Hepatocyte (in vitro differentiated cells): ENCODE measurements at regions not wholly inside any gene's neighbourhood (a gene's known extent, or its start where the extent isn't known, plus 50 kb on each side); places are given as distances from the start of the nearest gene placed in this dataset.

ENCODE experiments used
- EZH2 ChIP-seq: fragments of 200-600 bp; sonication (generic); IDR thresholded peaks from 2 replicates; pipeline ENCODE4 v1.6.1; 2016; ENCODE audit warnings: antibody characterized with exemption, mild to moderate bottlenecking, borderline replicate concordance
- EZH2phosphoT487 ChIP-seq: fragments of 200-600 bp; sonication (generic); IDR thresholded peaks from one replicate; pipeline ENCODE4 v1.6.1; 2018; ENCODE audit warnings: antibody characterized with exemption, mild to moderate bottlenecking, low read depth, moderate library complexity; ENCODE audit not compliant: unreplicated experiment, severe bottlenecking
- TF ChIP-seq, protein P1 (sequence below): fragments of 200-600 bp; sonication (generic); IDR thresholded peaks from 2 replicates; pipeline ENCODE4 v1.5.1; 2016; ENCODE audit warnings: antibody characterized with exemption, mild to moderate bottlenecking; ENCODE audit not compliant: poor library complexity

DNA sequence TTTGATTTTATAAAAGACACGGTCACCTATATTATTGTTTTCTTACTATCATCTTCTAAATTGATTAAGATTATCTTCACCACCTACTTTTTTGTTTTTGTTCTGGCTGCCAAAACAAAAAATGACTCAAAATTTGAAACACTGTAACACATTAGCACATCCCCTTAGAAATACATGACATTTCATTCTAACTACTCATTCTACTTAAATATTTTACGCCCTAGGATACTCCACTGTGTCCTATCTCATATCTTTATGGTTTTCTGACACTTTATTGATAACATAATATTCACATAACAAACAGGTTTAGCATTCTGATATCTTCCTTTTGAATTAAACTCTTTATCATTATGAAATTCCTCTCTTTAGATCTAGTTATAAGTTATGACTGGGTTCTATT is 656.2 kb downstream of the GBE1 start:
- no peak for TF ChIP-seq EZH2
- TF ChIP-seq, protein P1, sequence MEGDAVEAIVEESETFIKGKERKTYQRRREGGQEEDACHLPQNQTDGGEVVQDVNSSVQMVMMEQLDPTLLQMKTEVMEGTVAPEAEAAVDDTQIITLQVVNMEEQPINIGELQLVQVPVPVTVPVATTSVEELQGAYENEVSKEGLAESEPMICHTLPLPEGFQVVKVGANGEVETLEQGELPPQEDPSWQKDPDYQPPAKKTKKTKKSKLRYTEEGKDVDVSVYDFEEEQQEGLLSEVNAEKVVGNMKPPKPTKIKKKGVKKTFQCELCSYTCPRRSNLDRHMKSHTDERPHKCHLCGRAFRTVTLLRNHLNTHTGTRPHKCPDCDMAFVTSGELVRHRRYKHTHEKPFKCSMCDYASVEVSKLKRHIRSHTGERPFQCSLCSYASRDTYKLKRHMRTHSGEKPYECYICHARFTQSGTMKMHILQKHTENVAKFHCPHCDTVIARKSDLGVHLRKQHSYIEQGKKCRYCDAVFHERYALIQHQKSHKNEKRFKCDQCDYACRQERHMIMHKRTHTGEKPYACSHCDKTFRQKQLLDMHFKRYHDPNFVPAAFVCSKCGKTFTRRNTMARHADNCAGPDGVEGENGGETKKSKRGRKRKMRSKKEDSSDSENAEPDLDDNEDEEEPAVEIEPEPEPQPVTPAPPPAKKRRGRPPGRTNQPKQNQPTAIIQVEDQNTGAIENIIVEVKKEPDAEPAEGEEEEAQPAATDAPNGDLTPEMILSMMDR: no peak
- no peak for TF ChIP-seq EZH2phosphoT487
